ENCODE measurements at regions not wholly inside any gene's neighbourhood (a gene's known extent, or its start where the extent isn't known, plus 50 kb on each side); places are given as distances from the start of the nearest gene placed in this dataset.

GRCh38 chr12:132379576-132379975 lies 50.2 kb upstream of the GALNT9 start:
- no peak overlapping the region for H3K27ac ChIP-seq
- no peaks in the 10 kb centered on the region for H3K36me3 ChIP-seq
- ATAC-seq (ENCODE audit: low FRiP score in 2 of 2), result no peak
- TF ChIP-seq CTCF (IDR thresholded peaks at IDR 0.05), result no peak
- TF ChIP-seq EP300 (IDR thresholded peaks at IDR 0.05), result no peak
- no peak for TF ChIP-seq POLR2A (IDR thresholded peaks at IDR 0.05)
- no peak for TF ChIP-seq POLR2AphosphoS5 (IDR thresholded peaks at IDR 0.05)
- DNase-seq, result peak in 1 of 2 donors; percentile 61
- no peaks in the 10 kb centered on the region for H3K4me1 ChIP-seq
- WGBS, 2 donors, result 83 to 86% methylated on average over 18 to 21 of the region's 24 CpGs
- H3K4me3 ChIP-seq, result no peak overlapping the region
- no peaks in the 10 kb centered on the region for H3K9me3 ChIP-seq
- peaks cover 0 to 11% (median 4%) of the 10 kb centered on the region in 4 donors for H3K27me3 ChIP-seq

Data from upper lobe of left lung (tissue), 6 donors.